ENCODE measurements at regions not wholly inside any gene's neighbourhood (a gene's known extent, or its start where the extent isn't known, plus 50 kb on each side); places are given as distances from the start of the nearest gene placed in this dataset.

GRCh38 chr16:63373744-63374143 lies 1337.5 kb upstream of the CDH8 start:
- TF ChIP-seq CTCF (IDR thresholded peaks at IDR 0.05) (no peak), POLR2A (IDR thresholded peaks at IDR 0.05) (no peak)

Measured in vagina (tissue), 2 donors.